ENCODE measurements at regions not wholly inside any gene's neighbourhood (a gene's known extent, or its start where the extent isn't known, plus 50 kb on each side); places are given as distances from the start of the nearest gene placed in this dataset.

- DNase-seq (ENCODE audit: low read depth): no peak
Measured at GRCh38 chr4:165612936-165613335, 234.1 kb downstream of the CPE start.

- DNase-seq (ENCODE audit: low read depth): no peak
Measured at GRCh38 chr4:165613581-165613980, 234.8 kb downstream of the CPE start.

- DNase-seq (ENCODE audit: low read depth): no peak
Measured at GRCh38 chr4:165620913-165621312, 242.1 kb downstream of the CPE start.

GRCh38 chr4:165621983-165622382 lies 243.2 kb downstream of the CPE start:
- DNase-seq (ENCODE audit: low read depth): no peak

GRCh38 chr4:165625281-165625680 lies 246.5 kb downstream of the CPE start:
- DNase-seq (ENCODE audit: low read depth): no peak

GRCh38 chr4:165626316-165626715 lies 246.7 kb upstream of the TLL1 start:
- no peak for DNase-seq (ENCODE audit: low read depth)

GRCh38 chr4:165627128-165627527 lies 245.9 kb upstream of the TLL1 start:
- no peak for DNase-seq (ENCODE audit: low read depth)

GRCh38 chr4:165627548-165627947 lies 245.5 kb upstream of the TLL1 start:
- no peak for DNase-seq (ENCODE audit: low read depth)

- DNase-seq (ENCODE audit: low read depth): no peak
Measured at GRCh38 chr4:165628572-165628971, 244.5 kb upstream of the TLL1 start.

GRCh38 chr4:165630671-165631070 lies 242.4 kb upstream of the TLL1 start:
- DNase-seq (ENCODE audit: low read depth): no peak

- DNase-seq (ENCODE audit: low read depth): no peak
Measured at GRCh38 chr4:165631208-165631894, 241.7 kb upstream of the TLL1 start.

GRCh38 chr4:165631912-165632311 lies 241.1 kb upstream of the TLL1 start:
- no peak for DNase-seq (ENCODE audit: low read depth)

GRCh38 chr4:165634766-165635165 lies 238.3 kb upstream of the TLL1 start:
- DNase-seq (ENCODE audit: low read depth): no peak

GRCh38 chr4:165635381-165635780 lies 237.7 kb upstream of the TLL1 start:
- DNase-seq (ENCODE audit: low read depth): no peak

- no peak for DNase-seq (ENCODE audit: low read depth)
Measured at GRCh38 chr4:165635951-165636350, 237.1 kb upstream of the TLL1 start.

- no peak for DNase-seq (ENCODE audit: low read depth)
Measured at GRCh38 chr4:165651901-165652300, 221.1 kb upstream of the TLL1 start.

GRCh38 chr4:165654556-165654955 lies 218.5 kb upstream of the TLL1 start:
- DNase-seq (ENCODE audit: low read depth): no peak

- no peak for DNase-seq (ENCODE audit: low read depth)
Measured at GRCh38 chr4:165656399-165656798, 216.6 kb upstream of the TLL1 start.

- no peak for DNase-seq (ENCODE audit: low read depth)
Measured at GRCh38 chr4:165656829-165657490, 216.1 kb upstream of the TLL1 start.

GRCh38 chr4:165662341-165662740 lies 210.7 kb upstream of the TLL1 start:
- DNase-seq (ENCODE audit: low read depth): no peak

- no peak for DNase-seq (ENCODE audit: low read depth)
Measured at GRCh38 chr4:165663411-165663810, 209.6 kb upstream of the TLL1 start.

GRCh38 chr4:165666836-165667235 lies 206.2 kb upstream of the TLL1 start:
- DNase-seq (ENCODE audit: low read depth): no peak

- no peak for DNase-seq (ENCODE audit: low read depth)
Measured at GRCh38 chr4:165667969-165668368, 205.1 kb upstream of the TLL1 start.

- peak; percentile 9 for DNase-seq (ENCODE audit: low read depth)
Measured at GRCh38 chr4:165668694-165669093, 204.3 kb upstream of the TLL1 start.
